HG03558 (cell line): ENCODE measurements at regions not wholly inside any gene's neighbourhood (a gene's known extent, or its start where the extent isn't known, plus 50 kb on each side); places are given as distances from the start of the nearest gene placed in this dataset.
"Not testable (repeated sequence)": the region's sequence is repeated elsewhere in the genome, so short reads cannot be mapped to it uniquely, and the experiment has no call there.

Experiments
- ATAC-seq: cut with Tn5 transposase; IDR thresholded peaks from one replicate; pipeline ENCODE4 v1.9.1; 2021; ENCODE audit warnings: moderate number of reproducible peaks; ENCODE audit not compliant: unreplicated experiment; ENCODE audit errors: extremely low read depth

DNA sequence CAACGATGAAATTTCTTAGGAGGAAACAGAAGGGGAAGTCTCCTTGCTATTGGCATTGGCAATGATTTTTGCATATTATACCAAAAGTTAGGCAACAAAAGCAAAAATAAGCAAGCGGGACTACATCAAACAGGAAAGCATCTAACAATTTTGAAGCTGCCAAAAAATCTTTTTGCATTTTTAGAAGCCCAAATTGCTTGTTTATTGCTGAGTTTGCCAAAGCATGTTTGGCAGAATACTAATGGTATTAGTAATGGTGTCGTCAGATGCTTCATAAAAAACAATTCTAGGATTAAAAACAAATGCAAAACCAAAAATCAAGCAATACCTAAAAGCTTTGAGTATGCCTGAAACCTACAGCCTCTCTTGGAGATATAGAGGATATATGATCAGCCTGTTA is 80.0 kb downstream of the GALR1 start:
- no peak for ATAC-seq

DNA sequence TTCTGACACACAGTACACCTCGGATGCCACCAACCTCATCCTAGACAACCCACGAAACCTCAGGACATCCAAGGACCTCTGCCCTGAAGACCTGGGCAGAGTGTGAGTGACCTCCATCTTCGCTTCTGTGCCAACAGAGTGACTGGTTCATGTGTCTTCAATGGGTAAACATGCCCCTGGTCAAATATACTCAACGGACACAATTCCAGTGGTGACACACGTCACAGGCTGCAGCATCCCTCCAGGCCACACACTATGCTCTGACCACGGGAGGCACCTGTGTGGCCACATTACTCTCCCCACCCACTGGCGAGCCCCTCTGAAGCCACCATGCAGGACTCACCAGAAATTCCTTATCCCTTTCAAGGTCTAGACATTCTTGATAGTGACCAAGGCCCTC is 85.2 kb downstream of the GALR1 start:
- ATAC-seq: no peak

DNA sequence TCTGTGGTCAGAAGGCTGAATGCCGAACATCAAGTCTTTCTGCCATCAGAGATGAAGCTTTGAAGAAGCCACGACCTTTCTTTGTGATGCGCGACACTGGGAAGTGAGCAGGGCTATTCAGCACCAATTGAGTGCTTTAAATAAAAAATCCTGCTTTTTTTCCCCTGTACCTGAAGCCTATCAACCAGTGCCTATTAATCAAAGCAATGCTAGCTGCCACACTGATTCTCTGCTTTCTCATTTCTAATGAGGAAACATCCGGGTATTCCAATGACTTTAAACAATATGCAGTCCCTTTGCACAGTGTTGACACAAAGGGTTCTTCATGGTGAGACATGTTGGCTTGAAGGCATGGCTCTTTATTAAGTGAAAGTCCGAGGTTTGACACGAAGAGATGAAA is 88.0 kb downstream of the GALR1 start:
- ATAC-seq: no peak

DNA sequence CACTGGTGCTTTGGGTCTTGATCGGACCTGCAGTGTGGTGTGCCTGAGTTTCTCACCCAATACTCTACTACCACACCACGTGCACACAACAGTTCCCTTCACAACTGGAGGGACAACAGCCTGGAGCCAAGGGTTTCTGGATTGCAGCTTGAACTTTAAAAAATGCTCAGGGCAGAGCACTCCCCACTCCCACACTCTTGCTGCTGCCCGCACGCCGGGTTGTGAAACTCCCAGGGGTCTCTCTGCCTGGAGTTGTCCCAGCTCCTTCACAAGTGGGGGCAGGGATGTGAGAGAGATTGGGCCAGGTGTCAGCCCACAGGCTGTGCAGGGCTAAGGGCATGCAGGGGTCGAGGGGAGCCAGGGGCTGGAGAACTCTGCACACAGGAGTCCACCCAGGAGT is 89.4 kb downstream of the GALR1 start:
- no peak for ATAC-seq

DNA sequence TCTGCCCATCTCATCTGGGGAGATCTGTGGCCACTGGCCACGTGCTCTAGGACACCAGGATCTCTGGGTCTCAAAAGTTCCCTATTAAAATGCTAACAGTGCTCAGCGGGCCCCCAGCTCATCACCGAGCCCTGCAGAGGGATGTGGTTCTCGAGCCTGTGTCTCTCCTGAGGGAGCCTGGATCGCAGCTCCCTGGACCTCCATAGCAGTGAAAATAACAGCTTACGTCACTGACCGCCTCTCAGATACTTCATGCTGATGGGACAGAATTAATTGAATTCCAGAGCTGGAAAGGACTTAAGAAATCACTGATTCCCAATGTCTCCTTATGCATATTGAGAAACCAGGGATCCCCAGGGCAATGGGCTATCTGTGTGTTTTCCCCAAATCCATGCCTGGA is 90.0 kb downstream of the GALR1 start:
- no peak for ATAC-seq

DNA sequence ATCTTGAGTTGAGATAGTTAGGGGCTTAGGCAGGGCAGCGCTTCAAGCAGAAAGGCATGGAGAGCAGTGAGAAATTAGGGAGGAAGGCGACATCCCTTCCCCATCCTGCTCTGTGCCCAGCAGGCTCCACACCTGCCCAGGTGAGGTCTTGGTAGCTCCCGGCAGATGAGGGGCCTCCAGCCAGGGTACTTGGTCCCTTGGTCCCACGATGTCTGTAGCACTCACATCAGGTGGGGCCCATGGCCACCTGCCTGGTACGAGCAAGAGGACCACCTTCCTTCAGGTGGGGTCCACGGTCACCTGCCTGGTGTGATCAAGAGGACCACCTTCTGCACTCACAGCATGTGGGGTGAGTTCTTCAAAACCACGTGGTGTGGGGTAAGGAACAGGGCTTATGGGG is 91.2 kb downstream of the GALR1 start:
- no peak for ATAC-seq

DNA sequence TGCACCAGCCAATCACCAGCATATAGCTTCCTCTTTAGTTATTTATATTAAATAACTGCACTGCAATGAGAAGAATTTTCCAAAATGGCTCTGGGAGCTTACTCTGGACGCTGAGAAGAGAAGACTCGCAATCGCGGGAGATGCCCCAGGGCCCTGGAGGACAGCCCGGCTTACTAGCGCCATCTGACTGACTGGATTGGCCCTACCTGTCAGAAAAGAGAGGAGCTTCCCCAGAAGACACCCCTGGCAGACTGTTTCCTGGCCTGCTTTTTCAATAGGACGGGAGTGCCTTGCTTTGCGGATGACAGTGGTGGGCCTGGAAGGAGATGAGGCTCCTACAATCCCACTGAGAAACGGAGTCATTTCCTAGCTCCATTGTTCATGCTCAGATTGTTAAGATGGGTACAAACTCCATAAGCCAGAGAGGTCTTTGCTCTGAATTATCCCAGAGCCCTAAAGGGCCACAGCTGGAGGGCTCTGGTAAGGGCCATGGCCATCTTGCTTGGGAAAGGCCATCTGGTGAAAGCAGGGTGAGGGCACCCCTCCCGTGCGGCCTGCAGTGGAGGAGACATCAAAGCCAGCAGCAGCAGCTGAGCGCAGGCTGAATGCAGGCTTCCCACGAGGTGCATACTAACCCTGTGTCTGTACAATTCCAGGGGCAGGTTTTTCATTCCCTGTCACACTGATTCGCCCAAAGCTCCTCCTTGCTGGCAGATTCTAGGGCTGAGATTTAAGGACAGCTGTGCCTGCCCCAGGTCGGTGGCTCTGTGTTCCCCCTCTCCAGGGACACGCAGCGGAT is 92.1 kb downstream of the GALR1 start:
- ATAC-seq: no peak

DNA sequence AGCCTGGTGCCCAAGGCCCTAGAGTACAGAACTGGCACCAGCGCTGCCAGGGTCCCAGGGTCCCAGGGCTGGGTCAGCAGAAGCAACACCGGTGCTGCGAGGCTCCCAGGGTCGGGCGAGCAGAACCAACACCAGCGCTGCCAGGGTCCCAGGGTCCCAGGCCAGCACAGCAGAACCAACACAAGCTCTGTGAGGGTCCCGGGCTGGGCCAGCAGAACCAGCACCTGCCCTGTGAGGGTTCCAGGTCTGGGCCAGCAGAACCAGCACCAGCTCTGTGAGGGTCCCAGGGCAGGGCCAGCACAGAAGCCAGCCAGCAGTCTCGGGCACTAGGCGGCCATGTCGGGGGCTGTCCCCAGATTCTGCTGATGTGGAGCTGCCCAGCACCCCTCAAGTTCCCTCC is 93.1 kb downstream of the GALR1 start:
- no peak for ATAC-seq

DNA sequence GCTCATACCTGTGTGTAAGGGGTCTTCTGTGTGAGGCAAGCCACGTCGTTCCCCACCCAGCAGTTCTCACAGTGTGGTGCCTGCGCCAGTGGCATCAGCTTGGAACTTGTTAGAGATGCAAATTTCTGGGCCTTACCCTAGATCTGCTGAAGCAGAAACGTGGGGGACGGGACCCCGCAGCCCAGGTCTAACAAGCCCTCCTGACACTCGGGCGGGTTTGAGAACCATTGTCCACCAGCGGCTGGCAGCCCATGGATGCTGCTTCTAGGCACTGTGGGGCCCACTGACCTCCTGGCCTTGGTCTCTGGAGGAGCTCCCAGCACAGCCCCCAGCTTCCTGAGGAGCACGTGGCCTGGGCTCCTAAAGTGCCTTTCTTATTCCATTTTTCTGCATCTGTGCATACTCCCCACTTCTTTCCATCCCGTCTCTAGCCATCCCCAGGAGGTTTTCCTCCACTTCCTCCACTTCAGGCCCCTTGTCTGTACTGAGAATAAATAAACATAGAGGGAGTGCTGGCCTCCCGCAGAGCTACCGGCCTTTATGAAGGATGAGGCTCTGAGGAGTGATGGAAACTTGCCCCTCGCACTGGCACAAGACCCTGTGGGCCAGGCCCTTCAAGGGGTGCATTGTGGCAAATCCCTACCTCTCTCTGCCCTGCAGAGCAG is 94.3 kb downstream of the GALR1 start:
- no peak for ATAC-seq

DNA sequence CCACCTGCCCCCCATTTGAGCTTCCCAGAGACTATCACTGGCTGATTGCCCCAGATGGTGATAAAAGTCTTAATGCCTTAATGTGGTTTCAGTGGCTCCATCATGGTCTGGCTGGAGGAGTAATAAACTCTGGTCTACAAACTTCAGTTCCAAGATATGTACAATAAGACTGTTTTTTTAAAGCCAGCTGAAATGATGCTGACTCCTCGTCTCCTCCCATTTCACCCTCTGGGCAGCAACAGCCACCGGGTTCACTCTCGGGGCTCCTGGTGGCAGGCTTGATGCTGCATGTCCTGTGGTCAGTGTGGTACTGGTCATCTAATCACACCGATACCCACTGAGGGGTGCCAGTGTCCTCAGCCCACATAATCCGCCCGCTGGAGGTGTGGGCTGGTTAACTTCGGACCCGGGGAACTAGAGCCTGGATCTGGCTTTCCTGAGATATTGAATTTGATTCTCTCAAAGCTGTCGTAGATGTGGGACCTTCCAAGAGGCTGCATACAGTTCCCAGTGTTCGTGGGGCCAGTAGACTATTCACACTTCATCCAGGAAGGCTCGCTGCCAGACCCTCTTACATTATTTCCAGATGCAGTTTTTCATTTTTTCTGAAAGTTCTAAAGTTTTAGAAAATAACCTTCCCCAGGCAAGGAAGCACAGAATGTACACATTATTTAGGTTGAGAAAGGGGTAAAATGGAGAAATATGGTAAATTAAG is 95.3 kb downstream of the GALR1 start:
- no peak for ATAC-seq

DNA sequence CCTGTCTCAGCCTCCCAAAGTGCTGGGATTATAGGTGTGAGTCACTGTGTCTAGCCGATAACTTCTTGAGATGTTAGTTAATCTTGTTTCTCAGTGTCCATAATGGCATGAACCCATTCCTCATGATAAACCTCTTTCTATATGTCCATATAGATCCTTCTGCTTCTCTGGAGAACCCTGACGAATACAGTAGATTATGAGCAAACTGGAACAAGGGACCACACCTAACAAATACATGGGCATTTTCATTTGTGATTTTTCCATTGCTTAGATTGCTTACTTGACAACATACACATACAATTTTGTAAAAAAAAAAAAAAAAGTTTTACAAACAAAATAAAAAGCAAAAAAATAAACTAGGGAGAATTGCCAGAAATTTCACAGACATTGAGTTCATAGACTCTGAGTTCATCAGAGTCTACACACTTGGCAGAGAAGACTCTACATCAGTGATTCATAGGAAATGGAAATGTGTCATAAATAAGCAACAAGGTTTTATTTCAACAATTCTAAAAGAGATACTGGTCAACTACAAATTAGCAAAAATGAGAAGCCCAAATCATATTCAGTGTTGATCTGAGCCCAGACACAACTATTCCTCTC is 96.7 kb downstream of the GALR1 start:
- ATAC-seq: no peak

DNA sequence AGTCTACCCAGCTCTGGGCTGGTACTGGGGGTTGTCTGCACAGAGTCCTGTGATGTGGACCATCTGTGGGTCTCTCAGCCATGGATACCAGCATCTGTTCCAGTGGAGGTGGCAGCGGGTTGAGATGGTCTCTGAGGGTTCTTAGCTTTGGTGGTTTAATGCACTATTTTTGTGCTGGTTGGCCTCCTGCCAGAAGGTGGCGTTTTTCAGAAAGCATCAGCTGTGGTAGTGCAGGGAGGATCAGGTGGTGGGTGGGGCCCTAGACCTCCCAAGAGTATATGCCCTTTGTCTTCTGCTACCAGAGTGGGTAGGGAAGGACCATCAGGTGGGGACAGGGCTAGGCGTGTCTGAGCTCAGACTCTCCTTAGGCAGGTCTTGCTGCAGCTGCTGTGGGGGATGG is 103.7 kb downstream of the GALR1 start:
- ATAC-seq: not testable (repeated sequence)

DNA sequence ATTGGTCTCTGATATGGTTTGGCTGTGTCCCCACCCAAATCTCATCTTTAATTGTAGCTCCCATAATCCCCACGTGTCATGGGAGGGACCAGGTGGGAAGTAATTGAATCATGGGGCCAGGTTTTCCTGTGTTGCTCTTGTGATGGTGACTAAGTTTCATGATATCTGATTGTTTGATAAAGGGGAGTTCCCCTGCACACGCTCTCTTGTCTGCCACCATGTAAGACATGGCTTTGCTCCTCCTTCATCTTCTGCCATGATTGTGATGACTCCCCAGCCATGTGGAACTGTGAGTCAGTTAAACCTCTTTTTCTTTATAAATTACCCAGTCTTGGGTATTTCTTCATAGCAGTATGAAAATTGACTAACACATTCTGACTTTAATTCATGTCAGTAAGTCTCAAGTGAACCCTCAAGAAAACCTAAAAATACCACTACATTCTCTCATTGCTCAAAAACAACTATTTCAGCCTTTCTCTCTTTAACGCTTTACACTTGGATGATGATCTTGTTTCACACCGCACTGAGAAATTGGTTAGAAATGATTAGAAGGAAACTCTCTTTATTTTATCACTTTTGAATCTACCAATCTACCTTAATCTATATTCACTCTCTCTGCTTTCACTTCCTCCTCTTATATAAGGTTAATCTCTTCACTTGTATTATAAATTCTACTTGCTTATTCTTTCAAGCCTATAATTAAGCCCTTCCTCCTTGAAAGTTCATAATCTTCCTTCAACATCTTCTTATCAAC is 110.1 kb downstream of the GALR1 start:
- ATAC-seq: no peak

DNA sequence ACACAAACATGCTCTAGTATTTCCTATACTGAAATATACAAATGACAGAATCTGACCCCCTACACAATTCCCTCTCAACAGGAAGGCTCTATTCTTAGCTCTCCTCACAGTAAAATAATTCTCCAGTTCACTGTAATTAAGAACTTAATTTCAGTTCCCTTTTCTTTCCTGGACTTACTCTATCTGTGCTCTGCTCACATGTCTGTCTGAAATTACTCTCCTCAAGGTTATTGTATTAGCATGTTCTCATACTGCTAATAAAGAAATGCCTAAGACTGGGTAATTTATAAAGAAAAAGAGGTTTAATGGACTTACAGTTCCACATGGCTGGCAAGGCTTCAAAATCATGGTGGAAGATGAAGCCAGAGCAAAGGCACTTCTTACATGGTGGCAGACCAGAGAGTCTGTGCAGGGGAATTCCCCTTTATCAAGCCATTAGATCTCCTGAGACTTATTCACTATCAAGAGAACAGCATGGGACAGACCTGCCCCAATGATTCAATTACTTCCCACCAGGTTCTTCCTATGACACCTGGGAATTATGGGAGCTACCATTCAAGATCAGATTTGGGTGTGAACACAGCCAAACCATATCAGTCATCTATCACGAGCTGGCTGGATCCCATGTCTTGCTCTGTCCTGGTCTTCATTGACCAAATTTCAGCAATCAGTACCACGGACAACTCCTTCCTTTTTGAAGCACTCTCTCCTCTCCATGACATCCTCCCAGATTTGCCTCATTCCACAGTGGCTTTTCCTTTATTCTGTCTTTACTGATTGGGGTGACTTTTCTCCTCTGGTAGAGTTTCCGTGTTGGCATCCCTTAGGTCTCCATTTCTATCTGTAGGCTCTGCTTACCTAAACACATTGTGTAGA is 110.9 kb downstream of the GALR1 start:
- no peak for ATAC-seq

DNA sequence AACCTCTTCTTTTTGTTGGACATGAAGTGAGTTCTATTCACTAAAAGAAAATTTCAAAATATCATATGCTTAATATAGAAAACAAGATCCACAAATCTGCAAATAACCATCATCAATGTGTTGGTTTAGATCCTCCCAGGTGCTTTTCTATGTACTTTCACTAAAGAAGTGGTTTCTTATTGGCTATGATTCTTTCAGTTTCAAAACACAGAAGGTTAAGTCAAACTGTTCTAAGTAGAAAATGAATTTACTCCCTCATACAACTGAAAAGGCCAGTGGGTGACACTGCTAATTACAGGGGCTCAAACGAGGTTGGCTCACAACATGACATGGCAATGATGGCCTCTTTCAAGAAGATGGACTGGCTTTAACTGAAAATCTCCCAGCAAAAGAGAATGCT is 111.7 kb downstream of the GALR1 start:
- ATAC-seq: no peak

DNA sequence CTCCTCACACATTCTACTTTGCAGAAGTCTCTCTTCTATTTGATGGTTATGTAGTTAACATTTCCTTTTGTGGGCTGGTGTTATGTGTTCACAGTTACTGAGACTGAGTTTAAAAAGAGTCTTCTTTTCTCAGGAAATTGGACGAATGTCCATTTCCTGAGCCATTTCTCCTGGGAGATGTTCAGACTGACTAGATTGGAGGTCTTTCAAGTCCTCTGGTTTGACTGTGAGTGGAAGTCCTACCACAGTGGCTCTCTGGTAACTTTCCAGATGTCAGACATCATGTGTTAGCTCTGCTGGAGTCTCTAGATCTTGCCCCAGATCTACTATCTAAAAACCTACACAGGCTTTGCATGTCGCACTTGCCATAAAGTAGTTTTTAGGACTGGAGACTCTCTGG is 116.0 kb downstream of the GALR1 start:
- no peak for ATAC-seq

DNA sequence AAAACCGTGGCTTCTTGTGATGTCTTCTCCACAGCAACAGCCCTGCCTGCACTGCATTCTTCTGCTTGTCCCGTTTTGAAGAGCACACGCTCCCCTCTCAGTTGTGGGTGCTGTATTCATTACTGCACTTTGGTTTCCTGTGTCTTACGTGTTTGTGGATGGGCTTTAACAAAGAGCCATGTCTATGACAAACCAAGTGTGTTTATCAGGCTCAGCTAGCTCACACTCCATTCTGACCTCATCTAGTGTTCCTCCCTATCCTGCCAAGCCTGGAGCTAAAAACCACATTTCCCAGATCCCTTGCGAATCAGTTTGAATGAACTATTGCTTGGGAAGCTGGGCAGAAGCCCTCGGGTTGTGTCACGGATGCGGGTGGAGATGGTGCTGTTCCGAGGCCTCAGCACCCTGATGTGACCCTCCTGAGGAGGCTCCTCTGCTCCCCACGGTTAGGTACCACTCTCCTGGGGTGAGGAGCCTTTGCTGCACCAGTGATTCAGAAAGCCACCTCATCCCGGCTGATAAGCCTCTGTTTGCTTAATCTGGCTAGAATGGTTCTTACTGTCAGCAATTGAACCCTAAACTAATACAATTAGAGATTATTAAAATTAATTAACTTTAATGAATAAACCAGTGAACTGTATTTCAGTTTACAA is 116.5 kb downstream of the GALR1 start:
- no peak for ATAC-seq

DNA sequence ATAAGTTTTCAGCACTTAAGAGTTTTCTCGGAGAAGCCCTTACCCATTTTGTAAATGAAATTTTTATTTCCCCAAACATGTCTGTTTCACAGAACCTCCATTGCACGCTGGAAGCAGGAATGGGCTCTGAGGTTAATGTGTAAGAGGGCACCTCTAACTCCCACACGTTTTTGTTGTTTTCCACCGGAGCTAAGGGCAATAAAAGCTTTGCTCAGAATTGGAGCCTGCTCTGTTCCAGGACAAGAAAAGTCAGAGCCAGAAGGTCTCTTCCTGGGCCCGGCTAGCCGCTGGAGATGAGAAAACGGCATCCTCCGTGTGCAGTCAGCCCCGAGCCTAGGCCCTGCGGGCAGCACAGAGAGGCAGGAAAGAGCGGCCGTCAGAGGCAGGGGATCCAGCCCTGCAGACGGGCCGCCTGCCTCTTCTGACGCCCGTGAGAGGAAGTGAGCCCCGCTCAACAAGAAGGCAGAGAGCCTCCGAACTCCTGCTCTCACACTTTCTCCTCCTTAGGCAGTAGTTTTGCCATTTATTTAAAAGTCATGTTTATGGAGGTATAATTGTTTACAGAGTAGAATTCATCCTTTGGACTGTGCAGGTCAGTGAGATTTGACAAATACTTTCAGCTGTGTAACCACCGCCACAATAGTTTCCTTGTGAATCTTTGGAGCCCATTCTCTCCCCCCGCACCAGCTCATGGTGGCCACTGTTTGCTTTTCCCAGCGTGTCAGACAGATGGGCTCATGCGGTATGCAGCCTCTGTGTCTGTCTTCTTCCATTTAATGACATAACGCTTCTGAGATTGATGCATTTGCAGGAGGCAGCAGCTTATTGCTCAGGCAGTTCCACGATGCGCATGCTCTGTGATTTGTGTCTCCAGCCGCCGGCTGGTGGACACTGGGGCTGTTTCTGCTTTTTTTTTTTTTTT is 117.3 kb downstream of the GALR1 start:
- ATAC-seq: no peak
